Mesothelial cell of epicardium (in vitro differentiated cells): ENCODE measurements at regions not wholly inside any gene's neighbourhood (a gene's known extent, or its start where the extent isn't known, plus 50 kb on each side); places are given as distances from the start of the nearest gene placed in this dataset.

Experiments
- DNase-seq, 2 experiments: peaks; one replicate each; pipeline ENCODE4 v3.0.0; 2021; ENCODE audit warnings: low spot score in 2 of 2; ENCODE audit not compliant: unreplicated experiment in 2 of 2
- H3K27ac Mint-ChIP-seq: 2 replicates; pipeline ENCODE4 v1.8.0; 2021; ENCODE audit warnings: mixed read lengths
- H3K27me3 Mint-ChIP-seq: 2 replicates; pipeline ENCODE4 v1.8.0; 2021; ENCODE audit warnings: low read depth, mixed read lengths
- H3K36me3 Mint-ChIP-seq: 2 replicates; pipeline ENCODE4 v1.8.0; 2021; ENCODE audit warnings: mixed read lengths
- H3K4me1 Mint-ChIP-seq: 2 replicates; pipeline ENCODE4 v1.8.0; 2021; ENCODE audit warnings: mixed read lengths
- H3K4me3 Mint-ChIP-seq: 2 replicates; pipeline ENCODE4 v1.8.0; 2021; ENCODE audit warnings: mild to moderate bottlenecking, moderate library complexity, mixed read lengths
- H3K9me3 Mint-ChIP-seq: 2 replicates; pipeline ENCODE4 v1.8.0; 2021; ENCODE audit warnings: mixed read lengths
- TF ChIP-seq, protein P1 (sequence below): fragments of 200-600 bp; sonication (generic); IDR thresholded peaks from one replicate; pipeline ENCODE4 v1.5.0; 2021; ENCODE audit warnings: antibody characterized with exemption; ENCODE audit not compliant: unreplicated experiment

DNA sequence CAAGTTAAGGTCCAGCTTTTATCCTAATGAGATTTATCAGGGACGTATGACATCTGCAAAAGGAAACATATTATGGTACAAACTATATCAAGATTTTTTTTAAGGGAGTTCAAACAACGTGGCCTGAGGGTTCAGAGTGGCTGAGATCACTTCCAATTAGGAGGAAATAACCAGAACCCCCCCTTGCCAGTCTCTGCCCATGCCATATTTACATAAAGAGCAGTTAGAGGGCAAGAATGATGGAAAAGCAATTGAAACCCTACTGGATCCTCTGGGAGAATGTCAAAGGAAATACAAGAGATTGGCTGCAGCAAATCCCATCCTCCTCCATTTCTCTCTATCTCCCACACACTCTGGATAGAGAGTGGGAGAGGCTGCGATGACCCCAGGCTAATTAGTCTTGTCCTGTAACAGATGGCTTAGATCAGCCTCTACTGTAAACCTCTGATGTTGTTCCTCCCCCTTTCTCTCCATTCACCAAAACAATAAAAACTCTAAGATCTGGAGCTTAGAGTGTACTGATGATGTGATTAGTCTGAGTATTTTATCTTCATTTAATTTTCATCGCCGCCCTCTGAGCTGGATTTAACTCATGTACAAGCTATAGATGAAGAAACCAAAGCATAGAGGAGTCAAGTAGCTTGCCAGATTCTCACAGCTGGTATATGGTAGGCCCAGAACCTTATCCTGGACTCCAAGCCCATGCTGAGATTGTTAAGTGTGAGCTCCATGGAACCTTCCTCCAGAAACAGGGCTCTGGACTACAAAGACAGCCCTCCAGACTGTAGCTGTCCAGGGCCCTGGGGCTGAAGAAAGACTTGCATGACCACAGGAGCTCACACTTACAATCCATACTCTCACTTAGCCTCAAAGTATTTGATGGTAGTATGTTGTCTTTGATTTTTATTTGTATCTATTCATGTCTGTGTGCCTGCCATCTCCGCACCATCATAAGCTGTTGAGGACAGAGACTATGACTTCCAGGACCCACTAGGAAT, 54.1 kb upstream of the GNG2 start:
- no peak overlapping the region for H3K4me3 Mint-ChIP-seq
- no peaks in the 10 kb centered on the region for H3K27me3 Mint-ChIP-seq
- no peak for DNase-seq
- H3K4me1 Mint-ChIP-seq = peaks cover 22% of the 10 kb centered on the region
- no peaks in the 10 kb centered on the region for H3K36me3 Mint-ChIP-seq
- peaks cover 13% of the 10 kb centered on the region for H3K9me3 Mint-ChIP-seq
- TF ChIP-seq, protein P1, sequence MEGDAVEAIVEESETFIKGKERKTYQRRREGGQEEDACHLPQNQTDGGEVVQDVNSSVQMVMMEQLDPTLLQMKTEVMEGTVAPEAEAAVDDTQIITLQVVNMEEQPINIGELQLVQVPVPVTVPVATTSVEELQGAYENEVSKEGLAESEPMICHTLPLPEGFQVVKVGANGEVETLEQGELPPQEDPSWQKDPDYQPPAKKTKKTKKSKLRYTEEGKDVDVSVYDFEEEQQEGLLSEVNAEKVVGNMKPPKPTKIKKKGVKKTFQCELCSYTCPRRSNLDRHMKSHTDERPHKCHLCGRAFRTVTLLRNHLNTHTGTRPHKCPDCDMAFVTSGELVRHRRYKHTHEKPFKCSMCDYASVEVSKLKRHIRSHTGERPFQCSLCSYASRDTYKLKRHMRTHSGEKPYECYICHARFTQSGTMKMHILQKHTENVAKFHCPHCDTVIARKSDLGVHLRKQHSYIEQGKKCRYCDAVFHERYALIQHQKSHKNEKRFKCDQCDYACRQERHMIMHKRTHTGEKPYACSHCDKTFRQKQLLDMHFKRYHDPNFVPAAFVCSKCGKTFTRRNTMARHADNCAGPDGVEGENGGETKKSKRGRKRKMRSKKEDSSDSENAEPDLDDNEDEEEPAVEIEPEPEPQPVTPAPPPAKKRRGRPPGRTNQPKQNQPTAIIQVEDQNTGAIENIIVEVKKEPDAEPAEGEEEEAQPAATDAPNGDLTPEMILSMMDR = no peak
- peak overlapping the region; percentile 15 for H3K27ac Mint-ChIP-seq

DNA sequence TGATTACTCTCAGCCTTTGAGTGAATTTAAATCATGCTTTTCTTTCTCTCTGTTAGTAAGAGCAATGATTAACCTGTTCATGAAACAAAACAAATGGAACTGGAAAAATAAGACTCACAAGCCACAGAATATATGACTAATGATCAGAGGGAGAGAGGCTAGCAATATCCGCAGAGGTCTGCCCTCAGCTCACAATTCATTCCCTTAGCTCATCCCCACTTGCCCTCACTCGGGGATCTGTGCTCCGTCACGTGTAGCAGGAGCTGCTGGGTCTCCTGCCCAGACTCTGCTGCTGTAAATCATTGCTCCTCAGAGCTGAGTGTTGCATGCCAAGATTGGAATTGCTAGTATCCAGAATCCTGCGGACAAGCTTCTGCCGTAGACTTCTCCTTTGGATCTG, 53.1 kb upstream of the GNG2 start:
- H3K4me1 Mint-ChIP-seq = peaks cover 22% of the 10 kb centered on the region
- H3K4me3 Mint-ChIP-seq = no peak overlapping the region
- H3K9me3 Mint-ChIP-seq = peaks cover 13% of the 10 kb centered on the region
- TF ChIP-seq, protein P1 = no peak
- H3K36me3 Mint-ChIP-seq = no peaks in the 10 kb centered on the region
- no peak overlapping the region for H3K27ac Mint-ChIP-seq
- H3K27me3 Mint-ChIP-seq = no peaks in the 10 kb centered on the region
- no peak for DNase-seq
